Right lung (tissue), 2 donors: ENCODE measurements at regions not wholly inside any gene's neighbourhood (a gene's known extent, or its start where the extent isn't known, plus 50 kb on each side); places are given as distances from the start of the nearest gene placed in this dataset.

Source experiments
- DNase-seq, 2 donors: peaks; one replicate each; pipeline ENCODE4 v3.0.0-alpha.2; 2013

- no peak for DNase-seq
Measured at GRCh38 chr20:57025666-57026224, 240.7 kb downstream of the BMP7 start.

GRCh38 chr20:57027777-57028176 is 238.7 kb downstream of the BMP7 start:
- DNase-seq, result no peak

- DNase-seq, result no peak
Measured at GRCh38 chr20:57030611-57031600, 235.5 kb downstream of the BMP7 start.

- DNase-seq, result no peak
Measured at GRCh38 chr20:57031867-57032355, 234.5 kb downstream of the BMP7 start.

DNA sequence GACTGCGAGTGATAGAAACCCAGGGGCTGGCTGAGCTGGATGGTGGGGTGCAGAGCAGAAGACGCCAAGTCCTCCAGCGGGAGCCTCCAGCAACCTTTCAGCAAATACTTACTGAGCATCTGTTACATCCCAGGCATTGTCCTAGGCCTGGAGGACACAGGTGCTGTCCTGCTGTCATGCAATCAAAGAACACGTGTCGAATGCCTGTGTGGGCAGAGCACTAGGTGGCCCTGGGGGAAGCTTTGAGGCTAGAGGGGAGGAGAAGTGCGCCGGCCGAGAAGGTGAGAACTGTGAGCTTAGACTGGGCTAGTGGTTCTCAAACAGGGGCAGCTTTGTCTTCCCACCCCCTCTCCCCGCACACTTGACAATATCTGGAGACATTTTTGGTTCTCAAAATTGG is 233.6 kb downstream of the BMP7 start:
- no peak for DNase-seq

DNA sequence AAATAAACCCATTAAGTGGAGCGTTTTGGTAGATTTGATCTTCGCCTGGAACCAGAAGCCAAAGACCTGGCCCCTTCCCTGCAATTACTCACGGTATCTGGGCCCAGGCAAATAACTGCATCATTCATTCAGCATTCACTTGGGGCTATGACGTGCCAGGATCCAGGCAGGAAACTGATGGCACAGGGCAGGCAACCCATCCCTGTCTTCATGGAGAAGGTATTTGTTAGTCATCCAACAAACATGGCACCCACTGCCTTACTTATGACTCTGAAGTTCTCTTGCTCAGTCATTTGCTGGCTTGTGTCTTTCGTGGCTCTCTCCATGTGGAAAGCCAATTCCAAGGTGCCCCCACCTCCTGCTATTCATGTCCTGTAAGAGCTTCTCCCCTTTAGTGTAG is 232.4 kb downstream of the BMP7 start:
- DNase-seq, result no peak

GRCh38 chr20:57037689-57038088 is 228.8 kb downstream of the BMP7 start:
- no peak for DNase-seq

- no peak for DNase-seq
Measured at GRCh38 chr20:57038608-57039440, 227.6 kb downstream of the BMP7 start.

GRCh38 chr20:57040466-57040865 is 226.0 kb downstream of the BMP7 start:
- no peak for DNase-seq

GRCh38 chr20:57040924-57041323 is 225.5 kb downstream of the BMP7 start:
- DNase-seq, result no peak

DNA sequence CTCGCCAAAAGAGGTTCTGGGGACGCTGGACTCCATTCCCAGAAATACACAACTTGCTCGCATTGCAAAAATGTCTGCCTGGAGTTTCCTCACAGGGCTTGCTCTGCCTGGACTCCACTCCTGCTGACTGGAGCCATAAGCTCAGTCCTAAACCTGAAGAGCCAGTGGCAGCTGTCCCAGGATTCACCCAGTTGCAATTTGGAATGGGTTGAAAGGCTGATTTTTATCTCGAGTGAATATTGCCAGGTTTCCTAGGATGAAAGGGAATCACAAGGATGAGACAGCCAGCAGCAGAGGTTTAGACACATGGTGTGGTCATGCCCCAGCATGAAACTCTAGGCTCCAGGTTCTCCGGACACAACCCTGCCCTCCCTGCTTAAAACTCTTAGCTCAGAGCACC is 223.3 kb downstream of the BMP7 start:
- DNase-seq, result no peak

- DNase-seq, result no peak
Measured at GRCh38 chr20:57043669-57044268, 222.7 kb downstream of the BMP7 start.

GRCh38 chr20:57047281-57048026 is 219.0 kb downstream of the BMP7 start:
- DNase-seq, result no peak

DNA sequence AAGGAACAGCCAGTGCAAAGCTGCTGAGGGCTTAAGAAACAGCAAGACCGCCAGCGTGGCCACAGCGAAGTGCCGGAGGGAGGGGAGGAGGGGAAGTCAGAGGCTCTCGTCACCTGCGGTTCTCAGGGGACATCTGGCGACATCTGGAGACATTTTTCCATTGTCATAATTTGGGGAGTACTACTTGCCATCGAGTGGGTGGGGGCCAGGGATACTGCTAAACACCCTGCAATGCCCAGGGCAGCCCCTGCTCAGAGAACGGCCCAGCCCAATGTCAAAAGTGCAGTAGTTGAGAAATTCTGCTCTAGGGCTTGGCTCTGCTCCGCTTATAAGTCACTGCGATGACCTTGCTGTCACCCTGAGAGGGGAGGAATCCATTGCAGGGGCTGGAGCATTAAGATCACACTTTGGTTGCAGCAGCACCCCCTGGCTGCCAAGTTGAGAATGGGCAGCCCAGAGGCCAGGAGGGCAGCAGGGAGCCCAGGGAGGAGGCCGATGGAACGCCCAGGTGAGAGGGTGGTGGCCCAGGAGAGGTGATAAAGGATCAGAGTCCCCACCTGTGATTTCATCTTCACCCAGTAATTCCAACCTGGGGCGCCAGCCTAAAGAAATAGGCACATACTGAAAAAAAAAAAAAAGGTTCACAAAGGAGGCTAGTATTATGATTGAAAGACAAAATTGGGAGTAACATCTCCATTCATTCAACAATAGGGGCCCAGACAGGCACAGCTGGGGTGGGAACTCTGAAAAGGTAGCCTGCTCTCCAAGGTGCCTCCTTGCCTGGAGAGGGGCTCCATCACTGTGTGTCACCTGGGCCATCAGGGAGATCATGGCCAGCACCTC is 218.2 kb downstream of the BMP7 start:
- DNase-seq, result no peak

GRCh38 chr20:57049296-57049695 is 217.1 kb downstream of the BMP7 start:
- no peak for DNase-seq

- no peak for DNase-seq
Measured at GRCh38 chr20:57051096-57051495, 215.3 kb downstream of the BMP7 start.

GRCh38 chr20:57053067-57053466 is 213.4 kb downstream of the BMP7 start:
- DNase-seq, result no peak

GRCh38 chr20:57053793-57054552 is 212.5 kb downstream of the BMP7 start:
- DNase-seq, result no peak

DNA sequence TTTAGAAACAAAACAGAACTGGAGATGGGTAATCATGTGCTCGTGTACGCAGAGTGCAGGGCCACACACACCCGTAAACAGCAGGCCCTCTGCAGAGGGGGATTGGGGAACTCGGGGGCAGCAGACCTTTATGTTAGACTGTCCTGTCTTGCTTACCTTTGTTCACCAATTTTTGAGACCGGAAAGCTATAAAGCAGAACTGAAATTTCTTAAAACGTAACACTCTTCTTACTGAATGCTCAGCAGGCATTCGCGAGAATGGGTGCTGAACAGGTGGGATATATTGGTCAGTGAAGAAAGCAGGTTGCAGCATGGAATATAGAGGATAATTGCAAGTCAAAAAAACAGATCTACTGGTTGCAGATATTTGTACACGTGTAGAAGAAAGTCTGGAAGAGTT is 211.1 kb downstream of the BMP7 start:
- DNase-seq, result no peak
